HFF-Myc (cell line): ENCODE measurements at regions not wholly inside any gene's neighbourhood (a gene's known extent, or its start where the extent isn't known, plus 50 kb on each side); places are given as distances from the start of the nearest gene placed in this dataset.

Experiments used
- DNase-seq: peaks from one replicate; pipeline ENCODE4 v3.0.0-alpha.2; 2011; ENCODE audit warnings: low read depth; ENCODE audit errors: extremely low read depth
- H3K4me3 ChIP-seq: replicated peaks from 2 replicates; pipeline ENCODE4 v1.5.1; 2011; ENCODE audit warnings: low read depth, mild to moderate bottlenecking, control low read depth, low read length
- TF ChIP-seq, protein P1 (sequence below): IDR thresholded peaks from 2 replicates; pipeline ENCODE4 v1.5.1; 2012; ENCODE audit warnings: mild to moderate bottlenecking, low read depth, low read length, control low read depth; ENCODE audit errors: missing control alignments

- no peak for DNase-seq
- TF ChIP-seq, protein P1, sequence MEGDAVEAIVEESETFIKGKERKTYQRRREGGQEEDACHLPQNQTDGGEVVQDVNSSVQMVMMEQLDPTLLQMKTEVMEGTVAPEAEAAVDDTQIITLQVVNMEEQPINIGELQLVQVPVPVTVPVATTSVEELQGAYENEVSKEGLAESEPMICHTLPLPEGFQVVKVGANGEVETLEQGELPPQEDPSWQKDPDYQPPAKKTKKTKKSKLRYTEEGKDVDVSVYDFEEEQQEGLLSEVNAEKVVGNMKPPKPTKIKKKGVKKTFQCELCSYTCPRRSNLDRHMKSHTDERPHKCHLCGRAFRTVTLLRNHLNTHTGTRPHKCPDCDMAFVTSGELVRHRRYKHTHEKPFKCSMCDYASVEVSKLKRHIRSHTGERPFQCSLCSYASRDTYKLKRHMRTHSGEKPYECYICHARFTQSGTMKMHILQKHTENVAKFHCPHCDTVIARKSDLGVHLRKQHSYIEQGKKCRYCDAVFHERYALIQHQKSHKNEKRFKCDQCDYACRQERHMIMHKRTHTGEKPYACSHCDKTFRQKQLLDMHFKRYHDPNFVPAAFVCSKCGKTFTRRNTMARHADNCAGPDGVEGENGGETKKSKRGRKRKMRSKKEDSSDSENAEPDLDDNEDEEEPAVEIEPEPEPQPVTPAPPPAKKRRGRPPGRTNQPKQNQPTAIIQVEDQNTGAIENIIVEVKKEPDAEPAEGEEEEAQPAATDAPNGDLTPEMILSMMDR, result no peak
- no peak overlapping the region for H3K4me3 ChIP-seq
These were observed 99.0 kb downstream of the IER5 start for GRCh38 chr1:181187337-181188126.

GRCh38 chr1:181189245-181189644 lies 100.7 kb downstream of the IER5 start:
- TF ChIP-seq, protein P1, result no peak
- no peak overlapping the region for H3K4me3 ChIP-seq
- DNase-seq, result no peak

DNA sequence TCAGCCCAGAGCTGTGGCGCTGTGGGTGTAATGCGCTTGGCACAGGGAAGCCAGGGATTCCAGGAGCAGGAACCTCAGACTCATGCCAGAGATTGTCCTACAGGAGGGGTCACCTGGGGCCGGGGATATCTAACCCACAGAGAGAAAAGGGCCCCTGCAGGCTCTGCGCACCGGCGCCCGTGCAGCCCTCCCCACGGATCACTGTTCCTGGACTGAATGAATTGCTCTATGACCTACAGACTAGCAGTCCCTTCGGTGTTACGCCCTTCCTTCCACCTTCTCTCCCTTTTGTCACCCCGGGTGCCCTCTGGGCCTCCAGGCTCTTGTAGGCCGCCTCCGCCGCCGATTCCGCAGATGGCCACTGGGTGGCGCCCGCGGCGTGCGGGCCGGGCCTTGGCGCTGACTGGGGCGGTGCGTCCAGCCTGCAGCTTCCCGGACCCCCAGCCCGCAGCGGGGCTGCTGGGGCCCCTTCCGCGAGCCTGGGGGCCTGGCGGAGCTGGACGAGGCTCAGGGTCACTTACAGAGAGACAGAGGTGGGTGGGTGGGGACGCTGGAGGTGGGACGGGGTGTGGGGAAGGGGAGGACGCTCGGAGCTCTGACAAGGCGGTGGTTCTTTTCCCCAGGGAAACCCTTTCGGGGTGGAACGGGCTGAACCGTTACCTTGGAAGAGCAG lies 101.3 kb downstream of the IER5 start:
- no peak for DNase-seq
- TF ChIP-seq, protein P1, result peak; percentile 97
- no peak overlapping the region for H3K4me3 ChIP-seq

DNA sequence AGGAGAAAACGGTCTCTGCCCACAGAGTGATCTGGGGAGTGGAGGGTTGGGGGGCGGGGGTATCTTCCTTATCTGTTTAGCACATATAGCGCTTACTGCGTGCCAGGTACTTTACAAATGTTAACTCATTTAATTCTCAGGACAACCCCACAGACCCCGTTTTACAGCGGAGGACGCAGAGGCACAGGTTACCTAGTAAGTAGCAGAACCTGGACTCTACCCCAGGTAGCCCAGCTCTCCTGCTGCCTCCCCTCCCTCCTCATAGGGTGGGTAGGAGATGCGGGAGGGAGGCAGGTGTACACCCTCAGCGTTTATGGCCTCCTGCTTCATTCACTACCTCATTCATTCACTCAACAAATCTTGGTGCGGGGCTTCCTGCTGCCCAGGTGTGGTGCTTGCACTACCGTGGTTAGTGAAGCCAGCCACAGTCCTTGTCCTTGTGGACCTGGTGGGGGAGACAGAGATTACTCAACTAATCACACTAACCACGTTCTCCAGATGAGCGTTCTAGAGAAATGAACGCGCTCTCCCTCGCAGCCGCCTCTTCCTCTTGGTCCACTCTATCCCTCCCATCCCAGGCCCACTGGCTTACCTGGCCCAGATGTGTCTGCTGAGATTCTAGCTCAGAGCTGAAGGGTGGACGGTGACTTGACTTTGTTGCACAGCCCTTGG lies 102.0 kb downstream of the IER5 start:
- no peak for DNase-seq
- no peak overlapping the region for H3K4me3 ChIP-seq
- TF ChIP-seq, protein P1, result no peak

DNA sequence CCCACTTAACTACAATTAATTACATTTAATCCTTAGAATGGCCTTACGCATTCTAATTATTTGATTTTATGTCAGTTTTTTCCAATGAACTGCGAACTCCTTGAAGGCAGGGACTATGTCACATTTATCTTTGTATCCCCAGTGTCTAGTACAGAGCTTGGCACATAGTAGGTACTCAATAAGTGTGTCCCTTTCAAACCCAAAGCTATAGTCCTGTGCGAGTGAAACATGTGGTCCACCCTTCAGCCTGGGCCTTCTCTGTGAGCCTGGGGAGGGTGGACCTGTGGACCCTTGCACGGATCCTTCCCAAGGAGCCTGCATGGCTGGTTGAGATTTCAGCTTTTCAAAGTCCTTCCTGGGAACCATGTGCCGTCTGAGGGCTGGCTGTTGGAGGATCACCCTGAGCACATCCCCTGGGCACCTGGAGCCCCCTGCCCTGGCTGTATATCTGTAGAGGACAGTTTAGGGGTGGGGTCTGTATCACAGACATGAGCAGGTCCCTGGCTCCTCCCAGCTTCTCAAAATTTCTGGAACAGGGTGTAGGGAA lies 103.1 kb downstream of the IER5 start:
- TF ChIP-seq, protein P1, result no peak
- H3K4me3 ChIP-seq, result no peak overlapping the region
- DNase-seq, result no peak

DNA sequence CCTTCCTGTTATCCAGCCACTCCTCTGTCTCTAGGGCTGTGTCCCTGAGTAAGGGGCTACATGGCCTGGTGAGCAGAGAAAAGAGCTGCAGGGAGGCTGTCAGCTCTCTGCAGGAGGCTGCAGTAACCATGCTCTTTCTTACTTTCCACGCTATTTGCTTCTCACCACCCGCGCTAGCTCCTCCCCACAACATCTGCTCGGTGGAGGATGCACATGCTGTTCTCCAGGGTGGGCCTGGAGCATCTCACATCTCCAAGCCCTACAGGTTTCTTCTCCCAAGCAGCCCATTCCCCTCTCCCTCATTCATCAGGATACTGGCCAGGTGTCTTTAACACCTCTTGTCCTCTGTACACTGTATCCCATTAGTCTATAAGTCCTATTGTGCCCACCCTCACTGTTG lies 103.8 kb downstream of the IER5 start:
- no peak for DNase-seq

More for the DNA sequence above, 103.8 kb downstream of the IER5 start:
- TF ChIP-seq, protein P1, result no peak
- no peak overlapping the region for H3K4me3 ChIP-seq
